ENCODE measurements at regions not wholly inside any gene's neighbourhood (a gene's known extent, or its start where the extent isn't known, plus 50 kb on each side); places are given as distances from the start of the nearest gene placed in this dataset.

DNA sequence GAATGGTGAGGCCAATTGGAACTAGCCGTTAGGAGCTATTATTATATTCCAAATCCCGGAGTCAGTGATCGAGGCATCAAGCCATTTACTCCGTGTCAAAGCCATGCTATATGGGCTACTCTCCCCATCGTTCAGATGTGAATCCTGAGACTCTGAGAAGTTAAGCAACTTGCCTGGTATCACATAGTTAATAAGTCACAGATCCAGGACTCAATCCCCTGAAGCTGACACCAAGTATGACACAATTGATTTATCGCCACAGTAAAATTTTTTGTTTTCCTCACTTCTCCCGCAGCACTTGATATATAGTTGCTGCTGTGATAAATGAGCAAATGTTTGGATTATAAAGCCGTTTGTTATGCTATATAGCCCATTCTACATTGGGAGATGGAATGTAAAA lies 50.8 kb upstream of the TSHZ2 start:
- no peak for TF ChIP-seq EZH2 (IDR thresholded peaks at IDR 0.05; ENCODE audit: low read length, missing control alignments)
- TF ChIP-seq, protein P1, sequence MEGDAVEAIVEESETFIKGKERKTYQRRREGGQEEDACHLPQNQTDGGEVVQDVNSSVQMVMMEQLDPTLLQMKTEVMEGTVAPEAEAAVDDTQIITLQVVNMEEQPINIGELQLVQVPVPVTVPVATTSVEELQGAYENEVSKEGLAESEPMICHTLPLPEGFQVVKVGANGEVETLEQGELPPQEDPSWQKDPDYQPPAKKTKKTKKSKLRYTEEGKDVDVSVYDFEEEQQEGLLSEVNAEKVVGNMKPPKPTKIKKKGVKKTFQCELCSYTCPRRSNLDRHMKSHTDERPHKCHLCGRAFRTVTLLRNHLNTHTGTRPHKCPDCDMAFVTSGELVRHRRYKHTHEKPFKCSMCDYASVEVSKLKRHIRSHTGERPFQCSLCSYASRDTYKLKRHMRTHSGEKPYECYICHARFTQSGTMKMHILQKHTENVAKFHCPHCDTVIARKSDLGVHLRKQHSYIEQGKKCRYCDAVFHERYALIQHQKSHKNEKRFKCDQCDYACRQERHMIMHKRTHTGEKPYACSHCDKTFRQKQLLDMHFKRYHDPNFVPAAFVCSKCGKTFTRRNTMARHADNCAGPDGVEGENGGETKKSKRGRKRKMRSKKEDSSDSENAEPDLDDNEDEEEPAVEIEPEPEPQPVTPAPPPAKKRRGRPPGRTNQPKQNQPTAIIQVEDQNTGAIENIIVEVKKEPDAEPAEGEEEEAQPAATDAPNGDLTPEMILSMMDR (conservative IDR thresholded peaks at IDR 0.05 in 1 of 2, IDR thresholded peaks at IDR 0.05 in 1 of 2; ENCODE audit: low read depth in 1 of 2, low read length in 2 of 2) = no peak
- no peaks in the 10 kb centered on the region for H3K79me2 ChIP-seq (ENCODE audit: control insufficient read depth, insufficient read depth, low read length)
- H3K27ac ChIP-seq (ENCODE audit: insufficient read depth, low read length) = no peak overlapping the region
- H3K4me2 ChIP-seq (ENCODE audit: extremely low read depth, insufficient read depth, low read length) = no peak overlapping the region
- no peak overlapping the region for H3K4me3 ChIP-seq (replicated peaks in 1 of 4; ENCODE audit: control extremely low read depth in 1 of 4, insufficient read depth in 1 of 4, low read depth in 3 of 4, low read length in 4 of 4)
- H2AFZ ChIP-seq (ENCODE audit: low read length) = no peak overlapping the region
- no peaks in the 10 kb centered on the region for H3K9me3 ChIP-seq (ENCODE audit: control insufficient read depth, insufficient read depth, low read depth, low read length)
- no peaks in the 10 kb centered on the region for H3K4me1 ChIP-seq (ENCODE audit: control insufficient read depth, extremely low read depth, insufficient read depth, low read length)
- H4K20me1 ChIP-seq (ENCODE audit: control insufficient read depth, extremely low read depth, insufficient read depth, low read length) = no peaks in the 10 kb centered on the region
- H3K36me3 ChIP-seq (ENCODE audit: control insufficient read depth, insufficient read depth, low read length) = no peaks in the 10 kb centered on the region
- no peak overlapping the region for H3K9ac ChIP-seq (ENCODE audit: insufficient read depth, low read length)
- DNase-seq (ENCODE audit: low read depth in 2 of 2) = no peak
- no peaks in the 10 kb centered on the region for H3K27me3 ChIP-seq (ENCODE audit: control insufficient read depth, insufficient read depth, low read length)

DNA sequence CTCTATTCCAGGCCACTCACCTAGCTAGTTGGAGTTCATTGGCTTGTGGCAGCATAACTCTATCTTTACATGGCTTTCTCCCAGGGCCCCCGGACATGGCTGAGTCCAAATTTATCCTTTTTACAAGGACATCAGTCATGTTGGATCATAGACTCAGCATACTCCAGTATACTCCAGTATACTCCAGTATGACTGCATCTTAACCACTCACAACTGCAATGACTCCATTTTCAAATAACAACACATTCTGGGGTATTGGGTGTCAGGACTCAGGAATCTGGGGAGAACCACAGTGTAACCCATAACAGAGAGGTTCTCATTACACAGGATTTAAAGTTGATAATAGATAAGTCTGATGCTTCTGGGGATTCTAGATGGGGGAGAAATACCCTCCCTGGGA lies 53.8 kb upstream of the TSHZ2 start:
- no peaks in the 10 kb centered on the region for H4K20me1 ChIP-seq (ENCODE audit: control insufficient read depth, extremely low read depth, insufficient read depth, low read length)
- no peaks in the 10 kb centered on the region for H3K36me3 ChIP-seq (ENCODE audit: control insufficient read depth, insufficient read depth, low read length)
- no peak overlapping the region for H3K4me3 ChIP-seq (replicated peaks in 1 of 4; ENCODE audit: control extremely low read depth in 1 of 4, insufficient read depth in 1 of 4, low read depth in 3 of 4, low read length in 4 of 4)
- H3K4me1 ChIP-seq (ENCODE audit: control insufficient read depth, extremely low read depth, insufficient read depth, low read length) = no peaks in the 10 kb centered on the region
- TF ChIP-seq, protein P1 (conservative IDR thresholded peaks at IDR 0.05 in 1 of 2, IDR thresholded peaks at IDR 0.05 in 1 of 2; ENCODE audit: low read depth in 1 of 2, low read length in 2 of 2) = no peak
- no peak for TF ChIP-seq EZH2 (IDR thresholded peaks at IDR 0.05; ENCODE audit: low read length, missing control alignments)
- no peak overlapping the region for H2AFZ ChIP-seq (ENCODE audit: low read length)
- H3K27ac ChIP-seq (ENCODE audit: insufficient read depth, low read length) = no peak overlapping the region
- no peaks in the 10 kb centered on the region for H3K27me3 ChIP-seq (ENCODE audit: control insufficient read depth, insufficient read depth, low read length)
- peak in 1 of 2 donors; percentile 10 for DNase-seq (ENCODE audit: low read depth in 2 of 2)
- no peaks in the 10 kb centered on the region for H3K9me3 ChIP-seq (ENCODE audit: control insufficient read depth, insufficient read depth, low read depth, low read length)
- H3K9ac ChIP-seq (ENCODE audit: insufficient read depth, low read length) = no peak overlapping the region
- no peak overlapping the region for H3K4me2 ChIP-seq (ENCODE audit: extremely low read depth, insufficient read depth, low read length)
- no peaks in the 10 kb centered on the region for H3K79me2 ChIP-seq (ENCODE audit: control insufficient read depth, insufficient read depth, low read length)

DNA sequence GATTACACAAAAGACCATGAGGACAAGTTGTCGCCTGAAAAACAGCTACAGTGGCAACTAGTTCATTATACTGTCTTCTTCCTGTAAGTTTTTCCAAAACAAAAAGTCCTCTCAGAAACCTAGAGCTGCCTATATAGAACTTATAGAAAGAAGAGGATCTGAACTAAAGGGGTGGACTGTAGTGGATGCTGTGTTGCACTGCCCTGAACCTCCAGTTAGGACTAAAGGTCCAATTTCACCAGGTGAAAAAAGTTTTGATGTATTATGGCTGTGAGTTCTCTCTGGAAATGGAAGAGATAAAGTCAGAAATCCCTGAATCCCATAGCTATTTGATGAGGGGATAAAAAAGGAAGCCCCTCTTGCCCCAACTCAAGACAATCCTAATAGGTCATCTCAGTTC lies 56.6 kb upstream of the TSHZ2 start:
- Histone ChIP-seq H4K20me1 (ENCODE audit: control insufficient read depth, extremely low read depth, insufficient read depth, low read length) (no peaks in the 10 kb centered on the region), H3K4me2 (ENCODE audit: extremely low read depth, insufficient read depth, low read length) (no peak overlapping the region), H3K79me2 (ENCODE audit: control insufficient read depth, insufficient read depth, low read length) (no peaks in the 10 kb centered on the region), H3K36me3 (ENCODE audit: control insufficient read depth, insufficient read depth, low read length) (no peaks in the 10 kb centered on the region), H2AFZ (ENCODE audit: low read length) (no peak overlapping the region), H3K27me3 (ENCODE audit: control insufficient read depth, insufficient read depth, low read length) (no peaks in the 10 kb centered on the region), H3K4me1 (ENCODE audit: control insufficient read depth, extremely low read depth, insufficient read depth, low read length) (no peaks in the 10 kb centered on the region), H3K4me3 (replicated peaks in 1 of 4; ENCODE audit: control extremely low read depth in 1 of 4, insufficient read depth in 1 of 4, low read depth in 3 of 4, low read length in 4 of 4) (no peak overlapping the region), H3K9me3 (ENCODE audit: control insufficient read depth, insufficient read depth, low read depth, low read length) (no peaks in the 10 kb centered on the region), H3K9ac (ENCODE audit: insufficient read depth, low read length) (no peak overlapping the region), H3K27ac (ENCODE audit: insufficient read depth, low read length) (no peak overlapping the region)
- TF ChIP-seq EZH2 (IDR thresholded peaks at IDR 0.05; ENCODE audit: low read length, missing control alignments) = no peak
- TF ChIP-seq, protein P1 (conservative IDR thresholded peaks at IDR 0.05 in 1 of 2, IDR thresholded peaks at IDR 0.05 in 1 of 2; ENCODE audit: low read depth in 1 of 2, low read length in 2 of 2) = no peak
- no peak for DNase-seq (ENCODE audit: low read depth in 2 of 2)
